ENCODE measurements at regions not wholly inside any gene's neighbourhood (a gene's known extent, or its start where the extent isn't known, plus 50 kb on each side); places are given as distances from the start of the nearest gene placed in this dataset.

DNA sequence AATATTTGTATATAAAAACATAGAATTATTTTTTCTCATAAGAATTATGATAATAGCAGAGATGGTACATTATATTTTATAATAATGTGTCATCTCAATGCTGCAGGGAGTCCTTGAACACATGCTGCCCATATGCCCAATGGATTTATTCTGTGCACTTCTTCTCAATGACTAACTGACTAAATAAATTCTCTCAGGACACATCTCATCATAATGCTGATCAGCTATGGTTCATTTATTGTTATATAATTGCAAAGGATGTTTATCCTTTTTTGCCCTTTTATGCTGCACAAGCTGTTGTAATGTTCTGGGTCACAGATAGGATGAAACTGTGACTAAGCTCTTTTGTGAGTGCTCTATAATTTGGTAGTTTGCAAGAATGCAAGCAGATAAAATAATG lies 1273.3 kb upstream of the ATXN8OS start:
- Histone ChIP-seq H3K4me3 (replicated peaks; ENCODE audit: insufficient read depth, low read length) (no peak overlapping the region), H3K27me3 (ENCODE audit: insufficient read depth, poor library complexity, severe bottlenecking) (no peaks in the 10 kb centered on the region), H3K27ac (replicated peaks) (no peak overlapping the region)
- DNase-seq (ENCODE audit: low read depth in 1 of 2, low spot score in 1 of 2) = no peak
- no peak for TF ChIP-seq POLR2AphosphoS5 (IDR thresholded peaks at IDR 0.05; ENCODE audit: low read depth)
- TF ChIP-seq, protein P1, sequence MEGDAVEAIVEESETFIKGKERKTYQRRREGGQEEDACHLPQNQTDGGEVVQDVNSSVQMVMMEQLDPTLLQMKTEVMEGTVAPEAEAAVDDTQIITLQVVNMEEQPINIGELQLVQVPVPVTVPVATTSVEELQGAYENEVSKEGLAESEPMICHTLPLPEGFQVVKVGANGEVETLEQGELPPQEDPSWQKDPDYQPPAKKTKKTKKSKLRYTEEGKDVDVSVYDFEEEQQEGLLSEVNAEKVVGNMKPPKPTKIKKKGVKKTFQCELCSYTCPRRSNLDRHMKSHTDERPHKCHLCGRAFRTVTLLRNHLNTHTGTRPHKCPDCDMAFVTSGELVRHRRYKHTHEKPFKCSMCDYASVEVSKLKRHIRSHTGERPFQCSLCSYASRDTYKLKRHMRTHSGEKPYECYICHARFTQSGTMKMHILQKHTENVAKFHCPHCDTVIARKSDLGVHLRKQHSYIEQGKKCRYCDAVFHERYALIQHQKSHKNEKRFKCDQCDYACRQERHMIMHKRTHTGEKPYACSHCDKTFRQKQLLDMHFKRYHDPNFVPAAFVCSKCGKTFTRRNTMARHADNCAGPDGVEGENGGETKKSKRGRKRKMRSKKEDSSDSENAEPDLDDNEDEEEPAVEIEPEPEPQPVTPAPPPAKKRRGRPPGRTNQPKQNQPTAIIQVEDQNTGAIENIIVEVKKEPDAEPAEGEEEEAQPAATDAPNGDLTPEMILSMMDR (IDR thresholded peaks at IDR 0.05; ENCODE audit: insufficient read depth, low read length) = no peak
- TF ChIP-seq GABPA (IDR thresholded peaks at IDR 0.05; ENCODE audit: low read depth) = no peak
- TF ChIP-seq, protein P2, sequence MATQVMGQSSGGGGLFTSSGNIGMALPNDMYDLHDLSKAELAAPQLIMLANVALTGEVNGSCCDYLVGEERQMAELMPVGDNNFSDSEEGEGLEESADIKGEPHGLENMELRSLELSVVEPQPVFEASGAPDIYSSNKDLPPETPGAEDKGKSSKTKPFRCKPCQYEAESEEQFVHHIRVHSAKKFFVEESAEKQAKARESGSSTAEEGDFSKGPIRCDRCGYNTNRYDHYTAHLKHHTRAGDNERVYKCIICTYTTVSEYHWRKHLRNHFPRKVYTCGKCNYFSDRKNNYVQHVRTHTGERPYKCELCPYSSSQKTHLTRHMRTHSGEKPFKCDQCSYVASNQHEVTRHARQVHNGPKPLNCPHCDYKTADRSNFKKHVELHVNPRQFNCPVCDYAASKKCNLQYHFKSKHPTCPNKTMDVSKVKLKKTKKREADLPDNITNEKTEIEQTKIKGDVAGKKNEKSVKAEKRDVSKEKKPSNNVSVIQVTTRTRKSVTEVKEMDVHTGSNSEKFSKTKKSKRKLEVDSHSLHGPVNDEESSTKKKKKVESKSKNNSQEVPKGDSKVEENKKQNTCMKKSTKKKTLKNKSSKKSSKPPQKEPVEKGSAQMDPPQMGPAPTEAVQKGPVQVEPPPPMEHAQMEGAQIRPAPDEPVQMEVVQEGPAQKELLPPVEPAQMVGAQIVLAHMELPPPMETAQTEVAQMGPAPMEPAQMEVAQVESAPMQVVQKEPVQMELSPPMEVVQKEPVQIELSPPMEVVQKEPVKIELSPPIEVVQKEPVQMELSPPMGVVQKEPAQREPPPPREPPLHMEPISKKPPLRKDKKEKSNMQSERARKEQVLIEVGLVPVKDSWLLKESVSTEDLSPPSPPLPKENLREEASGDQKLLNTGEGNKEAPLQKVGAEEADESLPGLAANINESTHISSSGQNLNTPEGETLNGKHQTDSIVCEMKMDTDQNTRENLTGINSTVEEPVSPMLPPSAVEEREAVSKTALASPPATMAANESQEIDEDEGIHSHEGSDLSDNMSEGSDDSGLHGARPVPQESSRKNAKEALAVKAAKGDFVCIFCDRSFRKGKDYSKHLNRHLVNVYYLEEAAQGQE (IDR thresholded peaks at IDR 0.05; ENCODE audit: insufficient replicate concordance, low read depth) = no peak
- no peak for TF ChIP-seq SPI1 (IDR thresholded peaks at IDR 0.05; ENCODE audit: borderline replicate concordance, low read depth)

DNA sequence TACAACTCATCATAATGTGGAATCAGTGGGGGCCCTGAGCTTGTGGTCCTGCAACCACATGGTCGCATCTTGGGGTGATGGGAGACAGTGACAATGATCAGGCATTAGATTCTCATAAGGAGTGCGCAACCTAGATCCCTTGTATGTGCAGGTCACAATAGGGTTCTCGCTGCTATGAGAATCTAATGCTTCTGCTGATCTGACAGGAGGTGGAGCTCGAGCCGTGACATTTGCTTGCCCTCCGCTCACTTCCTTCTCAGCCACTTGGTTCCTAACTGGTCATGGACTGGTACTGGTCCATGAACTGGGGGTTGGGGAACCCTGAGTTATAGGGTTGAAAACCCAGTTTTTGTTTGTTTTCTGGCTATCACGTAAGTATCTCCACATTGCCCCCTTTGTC lies 1290.9 kb upstream of the ATXN8OS start:
- TF ChIP-seq SPI1 (IDR thresholded peaks at IDR 0.05; ENCODE audit: borderline replicate concordance, low read depth) (no peak), GABPA (IDR thresholded peaks at IDR 0.05; ENCODE audit: low read depth) (no peak)
- TF ChIP-seq, protein P2 (IDR thresholded peaks at IDR 0.05; ENCODE audit: insufficient replicate concordance, low read depth) = no peak
- no peak overlapping the region for H3K27ac ChIP-seq (replicated peaks)
- H3K4me3 ChIP-seq (replicated peaks; ENCODE audit: insufficient read depth, low read length) = no peak overlapping the region
- DNase-seq (ENCODE audit: low read depth in 1 of 2, low spot score in 1 of 2) = no peak
- no peaks in the 10 kb centered on the region for H3K27me3 ChIP-seq (ENCODE audit: insufficient read depth, poor library complexity, severe bottlenecking)

DNA sequence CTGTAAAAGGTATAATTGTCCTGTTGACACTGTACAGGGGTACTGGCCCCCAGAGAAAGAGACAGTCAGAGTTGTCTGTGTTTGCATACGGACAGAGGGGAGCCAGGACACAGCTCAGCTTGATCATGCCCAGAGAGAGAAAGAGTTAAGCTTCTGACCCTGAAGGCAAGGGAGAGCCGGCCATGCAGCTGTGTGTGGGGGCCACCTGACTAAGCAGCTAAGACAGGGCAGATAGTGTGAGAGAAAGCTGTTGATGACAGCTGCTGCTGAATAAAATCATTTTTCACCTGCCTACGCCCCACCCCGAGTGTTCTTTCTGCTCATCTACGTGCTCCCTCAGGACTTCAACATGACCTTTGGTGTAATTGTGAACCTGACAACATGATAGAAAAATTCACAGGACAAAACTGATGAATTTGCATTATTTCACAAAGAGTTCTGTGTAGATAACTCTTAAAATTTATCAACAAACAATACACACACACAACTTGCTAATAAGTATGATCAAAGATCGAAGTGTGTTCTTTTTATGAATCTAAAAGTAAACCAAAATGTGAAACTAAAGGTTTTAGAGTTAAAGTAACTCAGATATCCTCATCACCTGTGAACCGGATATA lies 1294.3 kb upstream of the ATXN8OS start:
- no peak overlapping the region for H3K27ac ChIP-seq (replicated peaks)
- DNase-seq (ENCODE audit: low read depth in 1 of 2, low spot score in 1 of 2) = no peak
- no peak overlapping the region for H3K4me3 ChIP-seq (replicated peaks; ENCODE audit: insufficient read depth, low read length)
- TF ChIP-seq, protein P1 (IDR thresholded peaks at IDR 0.05; ENCODE audit: insufficient read depth, low read length) = no peak
- TF ChIP-seq POLR2AphosphoS5 (IDR thresholded peaks at IDR 0.05; ENCODE audit: low read depth) = no peak
- no peak for TF ChIP-seq SPI1 (IDR thresholded peaks at IDR 0.05; ENCODE audit: borderline replicate concordance, low read depth)
- TF ChIP-seq GABPA (IDR thresholded peaks at IDR 0.05; ENCODE audit: low read depth) = no peak
- TF ChIP-seq, protein P2 (IDR thresholded peaks at IDR 0.05; ENCODE audit: insufficient replicate concordance, low read depth) = no peak
- H3K27me3 ChIP-seq (ENCODE audit: insufficient read depth, poor library complexity, severe bottlenecking) = no peaks in the 10 kb centered on the region

Data from HL-60 (cell line).